GM21526 (cell line): ENCODE measurements at regions not wholly inside any gene's neighbourhood (a gene's known extent, or its start where the extent isn't known, plus 50 kb on each side); places are given as distances from the start of the nearest gene placed in this dataset.

Source experiments
- ATAC-seq: cut with Tn5 transposase; IDR thresholded peaks from one replicate; pipeline ENCODE4 v1.9.1; 2021; ENCODE audit warnings: moderate library complexity; ENCODE audit not compliant: unreplicated experiment, low FRiP score

DNA sequence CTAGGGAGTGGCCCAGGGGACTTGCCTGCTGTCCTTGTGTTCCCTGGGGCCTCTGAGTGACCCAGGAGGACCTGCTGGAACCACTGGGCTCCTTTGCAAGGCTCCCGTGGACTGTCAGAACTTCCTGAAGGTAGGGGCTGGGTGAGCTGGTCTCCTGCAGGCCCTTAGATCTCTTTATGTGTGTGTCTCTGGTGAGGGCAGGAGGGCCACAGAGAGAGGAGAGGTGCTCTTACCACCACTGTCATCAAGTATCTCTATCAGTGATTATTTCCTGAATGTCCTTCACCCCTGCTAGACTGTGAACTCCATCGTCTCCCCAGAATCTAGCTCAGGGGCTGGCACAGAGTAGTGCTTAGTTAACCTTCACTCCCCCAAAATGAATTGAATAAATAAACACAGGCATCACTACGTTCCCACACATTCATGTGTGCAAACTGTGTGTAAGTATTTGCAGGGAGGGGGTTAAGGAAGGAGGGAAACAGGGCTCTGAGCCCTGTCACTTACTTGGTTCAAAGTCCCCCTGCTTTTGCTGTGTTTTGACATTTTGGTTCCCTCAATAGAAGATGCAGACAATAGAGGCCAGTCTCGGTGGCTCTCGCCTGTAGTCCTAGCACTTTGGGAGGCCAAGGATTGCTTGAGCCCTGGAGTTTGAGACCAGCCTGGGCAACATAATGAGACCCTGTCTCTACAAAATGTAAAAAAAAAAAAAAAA is 100.8 kb upstream of the HAAO start:
- no peak for ATAC-seq

DNA sequence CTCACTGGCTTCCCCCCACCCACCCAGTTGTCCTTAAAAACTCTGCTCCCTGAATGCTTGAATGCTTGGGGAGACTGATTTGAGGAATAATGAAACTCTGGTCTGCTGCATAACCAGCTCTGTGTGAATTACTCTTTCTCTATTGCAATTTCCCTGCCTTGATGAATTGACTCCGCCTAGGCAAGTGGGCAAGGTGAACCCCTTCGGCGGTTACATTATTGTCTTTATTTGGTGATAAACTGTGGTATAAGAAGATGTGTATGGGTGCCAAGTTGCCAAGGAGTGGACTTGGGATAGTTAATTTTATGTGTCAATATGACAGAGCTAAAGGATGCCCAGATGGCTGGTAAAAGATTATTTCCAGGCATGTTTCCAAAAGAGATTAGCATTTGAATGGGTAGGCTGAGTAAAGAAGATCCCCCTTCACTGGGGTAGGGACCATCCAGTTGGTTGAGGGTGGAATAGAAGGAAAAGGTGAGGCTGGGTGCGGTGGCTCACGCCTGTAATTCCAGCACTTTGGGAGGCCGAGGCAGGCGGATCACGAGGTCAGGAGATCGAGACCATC is 98.5 kb upstream of the HAAO start:
- no peak for ATAC-seq

DNA sequence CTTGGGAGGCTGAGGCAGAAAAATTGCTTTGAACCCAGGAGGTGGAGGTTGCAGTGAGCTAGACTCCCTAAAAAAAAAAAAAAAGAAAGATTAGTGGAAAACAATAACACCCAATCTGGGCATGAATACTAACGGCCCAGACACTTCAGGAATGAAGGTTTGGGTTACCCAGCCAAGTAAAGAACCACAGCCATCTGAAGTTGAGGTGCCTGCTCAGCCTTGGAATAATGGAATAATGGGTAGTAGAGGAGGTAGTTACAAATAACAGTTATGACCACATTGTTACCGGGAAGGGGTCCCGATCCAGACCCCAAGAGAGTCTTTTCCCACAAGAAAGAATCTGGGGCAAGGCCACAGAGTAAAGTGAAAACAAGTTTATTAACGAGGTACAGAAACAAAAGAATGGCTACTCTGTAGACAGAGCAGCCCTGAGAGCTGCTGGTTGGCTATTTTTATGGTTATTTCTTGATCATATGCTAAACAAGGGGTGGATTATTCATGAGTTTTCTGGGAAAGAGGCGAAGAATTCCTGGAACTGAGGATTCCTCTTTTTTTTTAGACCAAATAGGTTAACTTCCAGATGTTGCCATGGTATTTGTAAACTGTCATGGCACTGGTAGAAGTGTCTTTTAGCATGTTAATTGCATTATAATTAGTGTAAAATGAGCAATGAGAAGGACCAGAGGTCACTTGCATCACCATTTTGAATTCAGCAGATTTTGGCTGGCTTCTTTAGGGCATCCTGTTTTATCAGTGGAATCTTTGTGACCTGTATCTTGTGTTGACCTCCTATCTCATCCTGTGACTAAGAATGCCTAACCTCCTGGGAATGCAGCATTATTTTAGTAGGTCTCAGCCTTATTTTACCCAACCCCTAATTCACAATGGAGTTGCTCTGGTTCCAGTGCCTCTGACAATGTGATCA is 96.2 kb upstream of the HAAO start:
- ATAC-seq = no peak

DNA sequence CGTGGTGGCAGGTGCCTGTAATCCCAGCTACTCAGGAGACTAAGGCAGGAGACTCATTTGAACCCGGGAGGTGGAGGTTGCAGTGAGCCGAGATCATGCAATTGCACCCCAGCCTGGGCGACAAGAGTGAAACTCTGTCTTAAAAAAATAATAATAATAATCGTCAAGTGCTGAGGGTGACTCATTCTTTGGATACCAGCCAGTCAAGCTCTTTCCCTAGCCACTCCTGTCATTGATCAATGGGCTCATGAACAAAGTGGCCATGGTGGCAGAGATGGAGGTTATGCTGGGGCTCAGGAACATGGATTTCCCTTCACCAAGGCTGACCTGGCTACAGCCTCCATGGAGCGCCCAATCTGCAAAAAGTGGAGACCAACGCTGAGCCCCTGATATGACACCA is 94.5 kb upstream of the HAAO start:
- ATAC-seq = no peak

DNA sequence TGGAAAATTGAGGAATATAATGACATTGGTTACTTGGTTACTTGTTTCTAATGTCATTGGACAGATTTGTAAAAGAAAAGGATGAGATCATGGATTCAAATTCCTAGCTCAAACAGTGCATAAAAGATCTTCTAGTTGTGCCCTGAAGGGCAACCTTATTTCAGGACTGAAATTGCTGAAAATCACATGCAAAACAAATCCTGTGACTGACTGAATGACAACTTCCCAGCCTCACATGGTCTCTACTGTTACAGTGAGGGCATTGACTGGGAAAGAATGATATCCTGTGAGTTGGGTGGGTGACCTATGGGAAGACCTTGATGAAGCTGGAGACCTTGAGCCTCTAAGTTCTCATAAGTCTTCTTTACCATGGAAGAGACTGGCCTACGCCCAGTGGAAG is 90.4 kb upstream of the HAAO start:
- no peak for ATAC-seq

DNA sequence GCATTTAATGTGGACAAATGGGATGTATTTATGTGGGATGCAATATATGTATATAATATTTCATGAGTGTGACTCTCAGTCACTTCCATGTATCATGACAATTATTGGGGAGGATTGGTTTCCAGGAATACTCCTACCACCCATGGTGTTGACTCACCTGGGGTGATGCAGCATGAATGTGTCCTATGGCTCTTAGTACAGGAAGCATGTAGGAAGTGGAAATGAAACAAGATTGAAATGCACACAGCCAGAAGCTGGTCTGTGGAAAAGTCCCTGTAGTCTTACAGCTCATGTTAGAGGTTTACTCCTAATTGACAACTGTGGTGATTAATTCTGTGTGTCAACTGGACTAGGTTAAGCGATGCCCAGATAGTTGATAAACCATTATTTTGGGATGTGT is 89.3 kb upstream of the HAAO start:
- ATAC-seq = no peak

DNA sequence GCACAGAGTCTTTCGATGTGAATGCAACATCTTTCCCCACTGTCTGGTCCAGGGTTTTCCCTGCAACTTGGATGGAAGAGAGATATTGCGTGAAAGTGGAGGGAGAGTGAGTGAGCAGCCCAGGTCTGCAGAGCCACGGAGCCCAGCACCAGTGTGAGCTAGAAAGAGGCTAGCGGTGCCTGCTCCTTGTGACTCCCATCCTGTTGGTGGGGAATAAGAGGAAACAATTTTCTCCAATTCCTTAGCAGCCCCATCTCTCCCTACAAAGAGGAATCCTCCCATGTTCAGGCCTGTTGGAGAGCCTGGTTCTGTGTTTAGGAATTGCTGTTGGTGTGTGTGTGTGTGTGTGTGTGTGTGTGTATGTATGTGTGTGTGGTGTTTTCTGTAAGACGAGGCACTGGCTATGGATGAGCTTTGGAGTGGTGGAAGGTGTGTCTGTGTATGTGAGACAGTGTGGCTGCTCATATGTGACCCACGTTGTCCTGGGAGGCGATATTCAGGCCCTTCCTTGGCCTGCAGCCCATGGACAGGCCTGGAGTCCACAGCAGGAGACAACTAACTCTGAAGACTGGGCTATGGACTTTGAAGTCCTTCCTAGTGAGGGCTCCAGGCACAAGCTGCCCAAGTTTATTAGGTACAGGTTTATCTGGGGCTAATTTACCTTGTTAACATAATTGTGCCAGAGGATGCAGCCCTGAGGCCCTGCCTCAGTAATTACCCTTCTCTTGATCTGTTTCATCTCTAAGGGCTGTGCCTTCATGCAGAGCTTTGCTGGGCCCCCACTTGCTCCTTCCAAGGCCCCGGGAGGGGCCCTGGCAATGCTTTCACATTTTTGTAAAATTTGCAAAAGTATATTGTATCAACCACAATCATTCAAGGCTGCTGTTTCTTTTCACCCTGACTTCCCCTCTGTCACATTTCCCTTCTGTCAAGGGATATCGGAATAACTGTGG is 88.6 kb upstream of the HAAO start:
- ATAC-seq = no peak

DNA sequence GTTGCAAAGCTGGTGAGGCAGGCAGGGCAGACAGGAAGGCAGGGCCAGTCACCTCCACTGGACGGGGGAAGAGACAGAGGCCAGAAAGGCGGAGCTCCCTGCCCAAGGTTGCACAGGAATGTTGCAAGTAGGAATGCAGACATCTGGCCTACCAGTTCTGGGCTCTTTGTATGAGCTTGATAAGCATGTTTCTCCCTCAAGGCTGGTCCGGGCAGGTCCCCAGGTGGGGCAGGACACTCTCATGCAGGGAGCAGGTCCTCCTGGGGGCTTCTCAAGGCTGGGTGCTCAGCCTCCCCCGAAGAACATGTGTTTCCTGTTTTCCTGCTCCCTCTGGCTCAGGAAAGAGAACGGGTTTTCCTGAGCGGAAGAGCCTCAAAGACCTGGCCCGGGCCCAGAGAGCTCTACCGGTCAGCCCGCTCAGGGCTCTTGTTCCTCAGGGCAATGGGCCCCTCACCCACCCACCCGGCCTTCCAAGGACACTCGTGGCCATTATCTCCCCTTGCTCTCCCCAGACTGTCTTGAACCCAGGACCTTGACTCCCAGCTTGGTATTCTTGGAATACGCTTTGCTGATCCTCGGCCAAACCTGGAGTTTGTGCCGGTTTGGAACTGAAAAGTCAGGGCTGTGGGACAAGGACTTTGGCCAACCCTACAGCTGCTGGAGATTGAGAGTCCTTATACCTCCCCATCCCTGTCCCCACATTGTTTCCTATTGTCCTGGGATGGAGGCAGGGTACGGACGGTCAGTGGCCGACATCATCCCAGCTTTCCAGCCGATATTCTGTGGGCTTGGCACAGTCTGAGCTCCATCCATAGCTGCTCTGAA is 87.7 kb upstream of the HAAO start:
- no peak for ATAC-seq

DNA sequence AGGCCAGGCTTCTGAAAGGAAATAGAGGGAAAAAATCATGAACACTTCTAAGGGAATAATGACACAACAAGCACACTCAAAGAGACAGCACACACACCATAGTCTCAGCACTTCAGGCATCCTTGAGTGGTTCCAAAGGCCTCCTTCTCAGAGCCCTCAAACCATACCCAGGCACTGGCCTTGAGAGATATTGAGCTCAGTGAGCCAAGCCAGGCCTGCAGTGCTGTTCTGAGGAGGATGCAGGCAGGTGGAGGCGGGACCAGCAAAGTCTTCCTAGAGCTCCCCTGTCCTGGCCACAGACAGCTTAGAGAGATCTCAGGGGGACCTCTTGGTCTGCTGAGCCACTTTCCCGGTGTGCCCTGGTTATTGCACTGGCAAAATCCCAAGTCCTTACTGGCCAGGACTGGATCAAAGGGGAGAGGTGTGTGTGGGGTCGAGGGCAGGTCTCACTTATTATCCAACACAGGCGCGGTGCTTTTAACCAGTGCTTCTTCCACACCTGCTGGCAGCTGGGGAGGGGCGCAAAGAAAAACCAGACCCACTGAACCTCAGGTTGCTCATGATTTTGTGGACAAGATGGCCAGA is 86.8 kb upstream of the HAAO start:
- no peak for ATAC-seq

DNA sequence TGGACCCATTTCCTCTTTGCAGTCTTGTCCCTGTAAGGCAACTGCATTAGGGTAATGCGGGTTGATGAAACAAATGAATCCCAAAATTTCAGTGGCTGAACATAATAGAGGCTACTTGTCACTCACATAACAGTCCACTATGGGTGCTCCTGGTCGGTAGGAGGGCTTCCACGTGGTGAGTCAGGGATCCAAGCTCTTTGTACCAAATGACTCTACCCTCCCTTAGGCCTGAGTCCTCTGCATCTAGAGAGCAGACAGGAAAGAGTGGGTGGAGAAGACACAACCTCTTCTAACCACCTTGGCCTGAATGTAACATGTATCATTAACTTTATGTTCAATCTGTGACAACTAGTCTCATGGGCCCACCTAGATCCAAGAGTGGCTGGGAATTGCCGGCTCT is 86.2 kb upstream of the HAAO start:
- ATAC-seq = no peak

DNA sequence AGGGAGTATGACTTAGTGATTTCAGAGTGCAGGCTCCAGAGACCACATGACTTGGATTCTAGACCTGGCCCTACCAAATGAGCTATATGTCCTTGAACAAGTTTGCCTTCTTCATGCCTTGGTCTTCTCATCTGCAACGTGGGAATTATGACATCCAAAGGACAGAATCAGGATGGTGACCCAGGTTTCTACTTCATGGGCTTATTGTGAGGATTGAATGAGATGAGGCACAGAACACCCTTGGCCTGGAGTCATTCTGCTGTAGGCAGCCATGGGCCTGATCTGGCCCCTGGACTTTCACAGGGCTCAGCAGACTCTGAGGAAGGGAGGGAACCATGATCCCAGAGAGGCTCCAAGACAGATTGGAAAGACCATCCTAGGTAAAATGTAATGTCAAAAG is 85.6 kb upstream of the HAAO start:
- no peak for ATAC-seq

DNA sequence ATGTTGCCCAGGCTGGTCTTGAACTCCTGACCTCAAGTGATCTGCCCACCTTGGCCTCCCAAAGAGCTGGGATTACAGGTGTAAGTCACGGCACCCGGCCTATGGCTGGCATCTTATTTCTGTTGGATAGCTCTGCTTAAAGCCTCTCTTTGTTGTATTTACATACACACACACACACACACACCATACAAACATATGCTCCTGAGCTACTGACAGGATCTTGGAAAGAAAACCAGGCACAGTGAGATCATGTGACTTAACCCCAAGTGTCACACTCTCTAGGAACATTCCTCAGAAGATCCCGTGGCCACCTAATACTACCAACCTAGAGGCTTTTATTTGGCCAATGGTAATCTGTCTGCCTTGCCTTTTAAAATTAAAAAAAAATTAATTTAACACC is 85.1 kb upstream of the HAAO start:
- ATAC-seq = no peak

DNA sequence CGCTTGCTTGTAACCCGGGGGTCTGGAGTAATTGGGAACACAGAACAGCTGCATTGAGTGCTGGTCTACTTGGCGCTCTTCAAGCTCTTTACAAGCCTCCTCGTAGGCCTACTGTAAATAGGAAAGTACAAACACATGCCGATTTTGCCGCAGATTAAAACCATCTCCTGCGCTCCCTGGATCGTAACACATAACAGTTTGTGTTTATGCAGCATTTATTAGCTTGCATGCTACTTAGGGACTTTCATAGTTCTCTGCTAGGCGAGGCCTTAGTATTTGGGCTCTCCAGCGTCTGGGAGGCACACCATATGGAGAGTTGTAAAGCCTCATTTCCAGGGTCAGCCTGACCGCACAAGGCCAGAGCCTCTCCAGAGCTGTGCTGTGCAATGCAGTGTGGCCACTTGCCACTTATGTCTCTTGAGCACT is 84.0 kb upstream of the HAAO start:
- no peak for ATAC-seq

DNA sequence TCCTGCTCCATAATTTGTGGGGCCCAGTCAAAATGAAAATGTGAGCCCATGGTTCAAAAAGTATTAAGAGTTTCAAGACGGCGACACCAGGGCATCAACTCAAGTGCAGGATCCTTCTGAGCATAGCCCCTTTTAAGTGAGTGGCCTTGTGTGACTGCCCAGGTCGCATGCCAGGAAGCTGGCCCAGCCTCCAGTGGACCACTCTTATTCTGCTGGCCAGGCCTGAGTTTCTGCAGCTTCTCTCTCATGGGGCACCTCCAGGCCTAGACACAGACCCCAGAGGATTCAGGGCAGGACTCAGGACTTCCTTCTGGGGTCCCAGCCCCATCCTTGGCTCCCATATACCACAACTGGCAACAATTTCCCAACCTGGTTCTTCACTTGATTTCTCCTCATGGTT is 83.5 kb upstream of the HAAO start:
- ATAC-seq = no peak

DNA sequence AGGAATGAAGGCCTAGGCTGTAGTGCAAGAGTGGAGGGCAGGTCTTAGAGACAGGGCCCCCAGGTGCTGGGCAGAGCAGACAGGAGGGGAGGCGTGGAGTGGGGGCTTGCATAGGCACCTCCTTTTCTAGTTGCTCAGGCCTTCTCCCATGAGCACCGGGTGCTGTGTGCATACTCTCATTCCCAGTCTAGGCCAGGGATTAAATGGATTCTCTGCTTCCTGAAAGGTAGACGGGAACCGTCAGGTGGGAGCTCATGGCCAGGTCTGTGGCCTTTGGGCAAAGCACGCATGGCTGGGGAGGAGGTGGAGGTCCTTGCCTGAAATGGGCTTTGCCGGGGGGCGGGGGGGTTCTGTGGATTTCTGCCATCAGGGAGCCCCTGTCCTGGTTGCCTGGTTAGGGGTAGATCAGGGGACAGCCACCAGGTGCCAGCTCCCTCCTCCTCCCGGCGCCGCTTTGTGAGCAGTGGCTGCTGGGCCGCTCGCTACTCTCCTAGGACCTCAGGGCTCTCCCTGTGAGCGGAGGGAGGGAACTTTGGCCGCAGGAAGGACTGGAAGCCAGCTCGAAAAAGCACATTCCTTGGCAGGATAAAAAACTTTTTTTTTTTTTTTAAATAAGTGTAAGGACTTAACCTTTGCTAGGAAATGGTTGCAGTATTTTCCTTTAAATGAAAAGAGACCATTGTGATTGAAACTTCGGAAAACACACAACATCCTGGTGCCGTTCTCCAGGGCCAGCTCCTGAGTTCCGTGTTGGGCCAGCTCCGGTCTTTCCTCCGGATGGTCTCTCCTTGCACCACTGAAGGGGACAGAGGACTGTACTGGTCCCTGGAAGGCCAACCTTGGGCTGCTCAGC is 82.8 kb upstream of the HAAO start:
- no peak for ATAC-seq

DNA sequence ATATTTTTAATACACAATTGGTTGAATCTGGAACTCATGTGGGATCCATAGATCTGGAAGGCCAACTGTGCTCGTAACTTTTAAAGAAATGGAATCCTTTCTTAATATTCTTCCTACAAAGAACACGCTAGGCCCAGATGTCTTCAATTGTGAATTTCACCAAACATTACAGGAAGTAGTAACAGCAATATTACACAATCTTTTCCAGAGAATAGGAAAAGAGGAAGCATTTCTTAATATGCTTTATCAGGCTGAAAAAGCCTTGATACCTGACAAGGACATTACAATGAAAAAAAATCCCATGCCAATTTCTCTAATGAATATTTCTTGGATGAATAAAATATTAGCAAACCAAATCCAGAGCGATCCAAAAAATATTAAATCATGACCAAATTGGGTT is 80.3 kb upstream of the HAAO start:
- no peak for ATAC-seq

DNA sequence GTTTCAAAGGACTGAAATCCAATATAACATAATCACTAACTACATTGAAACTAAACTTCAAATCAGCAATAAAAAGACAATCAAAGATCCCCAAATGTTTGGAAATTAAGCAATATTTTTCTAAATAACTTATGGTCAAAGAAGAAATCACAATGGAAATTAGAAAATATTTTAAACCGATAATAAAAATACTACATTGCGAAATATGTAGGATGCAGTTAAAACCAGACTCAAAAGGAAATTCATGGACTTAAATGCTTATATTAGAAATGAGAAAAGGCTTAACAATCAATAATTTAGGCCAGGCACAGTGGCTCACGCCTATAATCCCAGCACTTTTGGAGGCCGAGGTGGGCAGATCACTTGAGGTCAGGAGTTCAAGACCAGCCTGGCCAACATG is 79.0 kb upstream of the HAAO start:
- ATAC-seq = no peak

DNA sequence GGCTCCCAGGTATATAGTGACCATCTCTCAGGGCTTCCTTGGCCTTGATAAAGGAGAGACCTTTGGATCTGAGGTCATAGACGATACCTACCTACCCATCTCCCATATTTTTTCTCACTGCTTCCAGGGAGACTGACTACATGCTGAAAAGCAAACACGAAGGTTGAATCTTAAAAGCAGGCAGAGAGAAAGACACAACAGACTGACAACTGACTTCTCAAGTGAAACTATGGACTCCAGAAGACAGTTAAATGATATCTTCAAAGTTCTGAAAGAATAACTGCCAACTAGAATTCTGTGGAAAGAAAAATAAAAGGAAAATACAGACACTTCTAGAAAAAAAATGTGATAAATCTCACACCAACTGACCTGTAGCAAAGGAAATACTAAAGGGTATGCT is 76.5 kb upstream of the HAAO start:
- ATAC-seq = no peak
